GM20431 (cell line): ENCODE measurements at regions not wholly inside any gene's neighbourhood (a gene's known extent, or its start where the extent isn't known, plus 50 kb on each side); places are given as distances from the start of the nearest gene placed in this dataset.

Experiments
- in situ Hi-C: fragments of 300-500 bp; cut with MseI, MboI; formaldehyde crosslinking; loops from one replicate; pipeline ENCODE4 v1.15.0; 2020; ENCODE audit warnings: low sequenced_read_pairs; ENCODE audit not compliant: unreplicated experiment

DNA sequence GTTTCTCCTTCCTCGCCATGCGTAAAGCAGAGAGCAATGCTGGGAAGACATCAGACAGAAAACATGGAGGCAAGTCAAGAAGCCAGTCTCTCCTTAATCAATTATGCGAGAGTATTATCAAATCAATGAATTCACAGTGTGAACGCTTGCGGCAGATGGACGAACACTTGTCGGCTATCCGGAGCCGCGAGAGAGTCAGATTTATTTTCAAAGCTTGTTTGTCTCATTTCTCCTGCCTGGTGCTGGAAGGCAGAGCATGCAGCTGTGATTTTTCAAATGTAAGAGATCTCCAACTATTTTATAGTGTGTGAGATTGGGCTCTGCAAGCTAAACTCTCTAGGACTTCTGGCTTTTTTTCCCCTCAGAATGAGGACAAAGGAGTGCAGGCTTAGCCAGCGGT is 252.3 kb downstream of the SNX10 start:
- in situ Hi-C loops = no loop called here

GRCh38 chr7:26546508-26547053 is 254.9 kb downstream of the SNX10 start:
- in situ Hi-C loops = no loop called here

- in situ Hi-C loops = no loop called here
Observed at GRCh38 chr7:26547156-26547555, 255.5 kb downstream of the SNX10 start.

- in situ Hi-C loops = no loop called here
Observed at GRCh38 chr7:26549281-26549944, 257.8 kb downstream of the SNX10 start.

- in situ Hi-C loops = no loop called here
Observed at GRCh38 chr7:26550492-26550891, 258.8 kb downstream of the SNX10 start.

GRCh38 chr7:26551740-26552139 is 260.1 kb downstream of the SNX10 start:
- in situ Hi-C loops = no loop called here

DNA sequence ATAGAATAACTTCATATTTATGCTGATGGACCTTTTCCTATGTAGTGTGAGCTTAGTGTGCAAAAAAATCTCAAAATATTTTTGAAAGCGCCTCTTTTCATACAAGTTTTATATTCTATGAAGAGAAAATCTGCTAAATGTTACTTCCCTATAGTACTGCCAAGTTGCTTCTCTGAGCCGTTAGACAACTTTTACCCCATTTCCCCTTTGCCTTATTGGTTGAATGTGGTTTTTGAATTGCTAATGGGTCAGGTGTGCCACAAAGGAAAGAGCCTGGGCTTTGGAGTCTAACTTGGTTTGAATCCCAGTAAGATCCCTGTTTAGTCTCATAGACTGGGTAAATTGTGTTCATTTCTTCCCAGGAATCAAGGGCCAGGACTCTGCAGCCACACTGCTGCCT is 261.5 kb downstream of the SNX10 start:
- in situ Hi-C loops = no loop called here

DNA sequence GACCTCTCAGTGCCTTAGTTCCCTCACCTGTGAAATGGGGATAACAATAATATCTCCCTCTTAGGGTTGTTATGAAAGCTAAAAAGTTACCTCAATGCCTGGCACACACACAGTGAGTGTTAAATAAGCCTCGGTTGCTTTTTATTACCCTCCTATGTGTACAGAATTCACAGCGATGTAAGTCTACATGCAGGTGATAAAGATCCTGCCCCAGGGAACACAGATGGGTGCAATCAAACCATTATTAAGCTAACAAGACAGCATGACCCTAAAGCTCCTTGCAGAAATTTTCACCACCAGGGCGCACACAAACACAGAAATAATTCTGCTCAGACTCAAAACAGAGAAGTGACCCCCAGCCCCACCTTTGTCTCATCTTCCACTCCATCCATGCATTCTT is 261.9 kb downstream of the SNX10 start:
- in situ Hi-C loops = no loop called here

GRCh38 chr7:26554952-26555351 is 263.3 kb downstream of the SNX10 start:
- in situ Hi-C loops = no loop called here

DNA sequence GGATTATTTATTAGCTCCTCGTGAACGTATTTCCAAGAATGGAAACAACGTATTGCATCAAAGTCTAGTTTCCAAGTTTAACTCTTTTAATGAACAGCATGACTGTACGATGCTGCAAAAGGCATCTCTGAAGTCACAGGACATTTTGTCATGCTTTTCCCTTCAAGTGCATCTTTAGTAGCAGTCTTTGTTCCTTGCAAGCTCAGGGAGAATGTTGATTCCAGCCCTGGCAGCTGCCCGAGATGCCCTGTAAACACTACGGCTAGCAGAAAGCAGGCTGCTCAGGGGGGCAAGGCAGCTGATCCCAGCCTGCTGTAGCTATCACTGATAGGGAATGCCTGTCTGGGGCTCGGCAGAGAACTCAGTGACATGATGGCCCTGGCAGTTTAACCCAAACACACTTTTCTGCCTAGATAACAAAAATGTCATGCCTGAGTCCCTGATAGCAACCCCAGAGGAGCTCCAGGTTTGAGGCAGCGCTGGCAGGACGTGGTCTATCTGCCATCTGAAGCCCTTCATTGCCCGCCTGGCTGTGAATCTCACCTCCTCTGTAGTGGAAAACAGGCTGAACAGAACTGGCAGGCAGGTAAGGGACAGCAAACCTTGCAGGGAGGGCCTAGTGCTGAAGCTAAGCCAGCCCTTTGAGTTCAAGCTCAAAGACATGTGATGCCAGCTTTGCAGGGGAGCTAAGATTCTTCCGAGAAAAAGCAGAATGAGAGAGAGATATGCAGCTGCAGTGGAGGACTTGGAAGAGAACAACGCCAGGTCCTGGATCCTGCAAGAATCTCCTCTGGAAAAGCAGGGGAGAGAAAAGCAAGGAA is 264.6 kb downstream of the SNX10 start:
- in situ Hi-C loops = no loop called here

GRCh38 chr7:26560526-26561256 is 269.0 kb downstream of the SNX10 start:
- in situ Hi-C loops = no loop called here

DNA sequence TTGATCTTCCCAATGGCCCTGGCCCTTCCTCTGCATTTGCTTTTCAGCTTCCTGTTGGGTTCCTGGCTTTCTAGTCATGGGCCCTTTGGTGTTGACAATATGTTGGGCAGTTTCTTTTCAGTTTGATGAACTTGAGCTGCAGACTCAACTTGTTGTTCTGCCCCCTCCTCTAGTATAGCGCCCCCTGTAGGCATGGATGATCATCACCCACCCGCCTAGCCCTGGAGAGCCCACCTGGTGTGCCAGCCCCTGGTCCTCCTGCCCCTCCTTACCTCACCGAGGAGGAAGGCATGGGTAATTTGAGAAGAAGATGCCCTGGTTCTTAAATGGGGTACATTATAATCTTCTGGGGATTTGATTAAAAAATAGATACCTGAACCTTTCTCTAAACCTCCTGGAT is 271.2 kb downstream of the SNX10 start:
- in situ Hi-C loops = no loop called here

GRCh38 chr7:26563406-26563805 is 271.7 kb downstream of the SNX10 start:
- in situ Hi-C loops = no loop called here

- in situ Hi-C loops = no loop called here
Observed at GRCh38 chr7:26567266-26567665, 275.6 kb downstream of the SNX10 start.

DNA sequence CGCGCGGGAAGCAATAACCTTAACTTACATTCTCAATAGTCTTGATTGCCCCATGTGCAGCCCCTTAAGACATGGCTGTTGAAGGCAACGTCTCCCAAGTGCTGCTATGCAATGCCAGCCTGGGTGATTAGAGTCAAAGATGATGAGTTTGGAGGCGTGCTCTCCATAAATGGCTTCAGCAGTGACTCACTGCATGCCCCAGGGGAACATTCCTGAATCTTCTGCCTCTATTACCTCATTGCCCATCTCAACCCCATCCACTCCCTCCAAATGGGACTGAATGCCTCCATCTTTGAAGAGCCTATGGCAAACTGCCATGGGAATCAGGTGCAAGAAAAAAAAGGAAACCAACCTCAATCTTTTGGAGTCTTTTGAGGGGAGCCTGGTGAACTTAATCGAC is 282.8 kb downstream of the SNX10 start:
- in situ Hi-C loops = no loop called here

DNA sequence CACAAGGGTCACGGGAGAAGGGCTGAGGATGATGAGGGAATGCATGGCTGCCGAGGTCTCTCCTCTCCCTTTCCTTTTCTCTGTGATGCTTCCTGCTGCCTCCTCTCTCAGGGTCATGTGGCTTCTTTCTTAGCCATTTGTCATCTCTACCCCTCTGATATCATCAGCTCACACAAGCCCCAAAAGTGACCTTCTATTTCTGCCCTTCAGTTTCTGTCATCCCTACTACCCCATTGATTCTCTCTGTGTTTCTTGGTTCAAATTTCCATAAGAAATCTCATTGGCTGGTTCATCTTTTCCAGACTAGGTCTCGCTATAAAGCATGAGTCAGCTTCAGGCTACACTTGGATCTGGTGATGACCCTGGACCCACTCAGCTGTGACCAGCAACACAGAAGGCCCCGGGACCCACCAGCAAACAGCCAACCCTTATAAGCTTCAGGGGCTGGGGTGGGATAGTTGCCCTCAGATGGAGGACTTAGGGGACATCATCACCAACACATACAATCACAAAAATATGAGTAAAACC is 284.3 kb downstream of the SKAP2 start:
- in situ Hi-C loops = no loop called here

- in situ Hi-C loops = no loop called here
Observed at GRCh38 chr7:26580711-26581110, 283.7 kb downstream of the SKAP2 start.

DNA sequence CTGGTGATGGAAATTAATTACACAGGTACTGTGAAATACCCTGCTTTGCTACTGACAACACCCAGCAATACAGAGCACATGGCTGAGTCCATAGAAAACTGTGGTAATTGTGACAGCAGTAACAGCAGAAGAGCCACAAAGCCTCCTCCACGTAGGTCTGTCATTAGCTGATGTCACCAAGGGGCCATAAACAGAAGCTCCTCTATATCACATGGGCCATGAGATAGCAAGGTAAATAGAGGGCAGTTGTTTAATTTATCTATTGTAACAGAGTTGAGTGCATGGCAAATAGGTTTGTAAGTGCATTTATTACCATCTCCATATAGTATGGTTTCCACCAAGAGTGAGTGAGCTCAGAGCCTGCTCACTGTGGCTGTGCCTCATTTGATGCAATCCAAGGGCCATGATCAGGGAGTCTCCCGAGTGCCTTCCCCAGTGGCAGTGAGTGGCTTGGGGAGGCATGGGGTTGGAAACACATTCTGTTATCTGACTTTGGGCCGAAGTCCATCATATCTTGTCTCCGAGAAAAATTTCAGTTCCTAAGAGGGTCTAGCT is 281.2 kb downstream of the SKAP2 start:
- in situ Hi-C loops = no loop called here

- in situ Hi-C loops = no loop called here
Observed at GRCh38 chr7:26584326-26584725, 280.1 kb downstream of the SKAP2 start.

- in situ Hi-C loops = no loop called here
Observed at GRCh38 chr7:26584987-26585665, 279.3 kb downstream of the SKAP2 start.
